HG02610 (cell line): ENCODE measurements at regions not wholly inside any gene's neighbourhood (a gene's known extent, or its start where the extent isn't known, plus 50 kb on each side); places are given as distances from the start of the nearest gene placed in this dataset.

ENCODE experiments used
- ATAC-seq: cut with Tn5 transposase; IDR thresholded peaks from one replicate; pipeline ENCODE4 v1.9.1; 2021; ENCODE audit warnings: mild to moderate bottlenecking, moderate library complexity; ENCODE audit not compliant: unreplicated experiment

DNA sequence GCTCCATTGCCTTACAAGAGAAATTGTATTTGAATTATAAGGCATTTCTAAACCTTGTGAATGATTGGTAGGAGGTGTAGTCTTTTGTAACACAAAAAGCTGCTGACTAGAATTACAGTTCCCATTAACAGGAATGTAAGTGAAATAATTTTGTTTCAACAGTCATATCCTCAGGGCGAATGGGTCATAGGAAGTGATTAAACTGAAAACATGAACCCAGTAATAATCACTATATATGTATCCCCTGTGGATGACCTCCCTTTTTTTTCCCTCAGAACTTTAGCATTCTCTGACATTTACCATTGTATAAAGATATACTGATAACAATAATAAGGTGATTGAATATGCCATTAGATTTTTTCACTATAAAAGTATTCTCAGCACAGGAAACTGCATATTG is 312.3 kb downstream of the ATP23 start:
- no peak for ATAC-seq

DNA sequence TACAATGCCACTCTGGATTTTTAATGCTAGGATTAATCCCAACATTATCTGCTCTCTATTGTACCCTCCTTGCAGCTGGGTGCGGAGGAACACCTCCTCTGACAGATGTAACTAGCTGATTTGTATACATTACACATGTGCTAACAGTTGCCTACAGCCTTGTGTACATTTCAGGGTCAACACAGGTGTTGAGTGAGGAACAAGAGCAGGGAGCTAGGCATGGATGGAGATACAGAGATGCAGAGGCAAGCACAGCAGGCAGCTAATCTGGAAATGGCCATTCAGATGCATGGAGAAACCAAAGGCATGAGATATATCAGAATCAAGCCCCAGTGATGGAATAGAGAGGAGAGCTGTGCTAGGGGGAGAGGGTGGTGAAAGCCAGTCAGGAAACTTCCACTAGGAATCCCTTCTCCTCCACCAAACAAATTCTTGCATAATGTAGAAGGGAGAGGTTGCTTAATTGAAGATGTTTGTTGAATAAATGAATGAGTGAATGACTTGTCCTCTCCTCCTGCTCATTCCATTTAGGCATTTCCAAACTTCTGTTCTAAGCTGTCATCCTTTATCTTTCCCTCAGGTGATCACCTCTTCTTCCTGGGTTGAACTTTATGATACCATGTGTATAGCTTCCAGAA is 313.2 kb downstream of the ATP23 start:
- no peak for ATAC-seq

DNA sequence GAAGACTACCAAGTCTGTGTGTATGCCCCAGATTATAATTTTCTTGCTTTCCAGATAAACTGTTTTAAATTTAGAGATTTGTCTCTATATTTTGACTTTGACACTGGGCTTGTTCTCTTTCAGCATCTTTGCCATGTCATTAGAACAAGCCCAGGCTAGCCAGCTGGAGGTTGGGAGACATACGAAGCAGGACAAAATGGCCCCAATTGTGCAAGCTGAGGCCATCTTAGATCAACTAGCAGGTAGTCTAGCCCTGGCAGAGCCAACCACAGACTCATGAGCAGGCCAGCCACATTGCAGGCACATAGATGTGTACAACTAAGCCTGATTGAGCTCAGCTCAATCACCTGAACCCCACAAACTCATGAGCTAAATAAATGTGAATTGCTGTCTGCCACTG is 321.4 kb downstream of the ATP23 start:
- ATAC-seq = no peak

DNA sequence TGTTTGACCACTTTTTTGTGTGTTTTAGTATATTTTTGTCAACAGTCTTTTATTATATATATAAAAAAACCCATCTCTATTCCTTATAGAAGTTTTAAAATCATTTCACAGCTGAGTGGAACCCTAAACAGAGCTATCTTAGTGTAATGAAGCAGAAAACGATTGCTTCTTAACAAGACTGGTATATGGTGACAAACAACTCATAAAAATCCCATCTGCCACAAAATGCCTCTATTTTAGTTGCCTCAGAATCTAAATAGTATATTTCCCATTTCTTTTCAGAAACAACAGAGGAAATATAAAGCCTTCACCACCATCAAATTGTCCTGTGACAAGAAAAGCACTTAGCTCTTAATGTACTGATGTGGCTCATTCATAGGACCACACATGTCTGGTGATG is 322.4 kb downstream of the ATP23 start:
- ATAC-seq = no peak

DNA sequence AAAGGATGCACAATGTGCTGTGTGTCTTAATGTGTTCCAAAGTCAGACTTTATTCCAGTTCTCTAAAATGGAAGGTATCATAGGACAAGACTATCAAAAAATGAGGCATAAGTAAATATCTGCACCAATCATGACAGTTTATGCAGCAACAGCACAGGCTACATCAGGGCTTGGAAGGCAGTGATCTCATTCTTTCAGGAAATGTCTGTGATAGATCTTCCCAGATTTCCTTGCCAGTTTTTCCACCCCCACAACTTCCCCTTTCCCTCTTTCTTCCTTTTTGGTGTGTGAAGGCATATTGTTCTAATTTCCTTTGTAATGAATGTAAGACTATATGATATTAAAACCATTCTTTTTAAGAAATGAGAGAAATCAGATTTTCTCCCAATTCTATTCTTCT is 326.7 kb downstream of the ATP23 start:
- no peak for ATAC-seq

DNA sequence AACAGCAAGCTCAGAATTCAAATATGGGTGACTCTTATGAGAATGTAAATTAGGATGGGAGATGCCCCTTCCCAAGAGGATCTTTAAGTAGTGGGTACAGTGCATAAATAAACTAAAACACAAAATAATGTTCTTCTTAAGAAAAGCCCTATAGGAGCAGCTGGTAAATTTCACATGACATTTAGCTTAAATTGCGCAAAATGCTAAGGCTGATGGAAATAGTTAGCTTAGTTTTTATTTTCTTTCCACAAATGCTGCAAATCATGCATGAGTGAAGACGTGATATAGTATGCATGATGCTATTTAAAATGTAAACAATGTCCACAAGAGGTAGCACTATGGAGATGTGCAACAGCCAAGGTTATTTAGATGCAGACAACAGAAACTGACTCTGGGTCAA is 328.1 kb downstream of the ATP23 start:
- no peak for ATAC-seq

DNA sequence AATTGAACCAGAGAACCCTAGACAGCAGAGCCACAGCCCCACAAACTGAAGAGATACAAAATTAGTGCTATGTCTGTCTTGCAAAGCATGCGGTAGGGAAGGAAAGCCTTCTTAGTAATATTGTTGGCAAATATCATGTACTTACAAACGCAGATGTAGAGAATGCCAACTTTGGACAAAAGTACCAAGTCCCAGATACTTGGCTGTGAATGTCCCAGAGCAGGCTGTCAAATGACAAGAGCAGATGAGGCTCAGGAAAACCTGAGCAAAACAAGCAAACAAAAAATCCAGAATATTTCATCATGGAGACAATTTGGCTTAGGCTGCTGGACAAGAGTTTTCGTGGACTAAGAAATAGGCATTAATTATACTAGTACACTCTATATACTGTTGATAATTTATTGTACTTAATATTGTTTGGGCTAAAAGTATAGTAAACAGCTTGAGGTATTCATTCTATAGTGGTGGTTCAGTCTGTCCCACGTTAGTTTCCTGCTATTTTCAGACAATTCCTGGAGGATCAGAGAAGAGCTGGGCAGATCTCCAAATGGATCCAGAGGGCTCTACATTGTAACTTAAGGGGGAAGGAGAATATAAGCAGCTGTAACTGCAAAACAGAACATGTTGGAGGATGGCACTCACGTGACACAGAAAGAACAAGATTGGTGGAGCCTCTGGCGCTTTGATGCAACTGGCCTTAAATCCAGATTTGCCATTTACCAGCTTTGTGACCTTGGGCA is 329.8 kb downstream of the ATP23 start:
- no peak for ATAC-seq

DNA sequence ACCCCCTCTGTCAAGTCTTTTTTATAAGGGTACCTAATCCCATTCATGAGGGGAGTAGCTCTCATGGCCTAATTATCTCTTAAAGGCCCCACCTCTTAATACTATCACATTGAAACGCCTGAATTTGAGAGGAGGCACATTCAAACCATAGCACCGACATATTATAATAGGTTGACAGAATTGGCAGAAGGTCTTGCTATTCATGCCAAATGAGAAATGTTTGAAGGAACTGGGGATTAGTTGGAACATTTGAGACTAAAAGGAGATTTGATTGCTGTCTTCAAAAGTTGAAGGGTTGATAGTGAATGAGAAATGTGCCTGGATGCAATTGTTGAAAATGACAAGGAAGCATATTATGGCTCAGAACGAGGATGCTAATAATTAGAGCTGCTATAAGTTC is 331.1 kb downstream of the ATP23 start:
- ATAC-seq = no peak

DNA sequence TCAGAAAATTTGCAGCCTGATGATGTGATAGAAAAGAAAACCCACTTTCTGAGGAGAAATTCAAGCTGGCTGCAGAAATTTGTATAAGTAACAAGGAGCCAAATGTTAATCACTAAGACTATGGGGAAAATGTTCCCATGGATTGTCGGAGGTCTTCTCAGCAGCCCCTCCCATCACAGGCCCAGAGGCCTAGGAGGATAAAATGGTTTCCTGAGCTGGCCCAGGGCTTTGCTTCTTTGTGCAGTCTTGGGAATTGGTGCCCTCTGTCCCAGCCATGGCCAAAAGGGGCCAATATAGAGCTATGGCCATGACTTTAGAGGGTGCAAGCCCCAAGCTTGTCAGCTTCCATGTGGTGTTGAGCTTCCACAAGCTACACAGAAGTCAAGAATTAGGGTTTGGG is 335.9 kb downstream of the ATP23 start:
- no peak for ATAC-seq

DNA sequence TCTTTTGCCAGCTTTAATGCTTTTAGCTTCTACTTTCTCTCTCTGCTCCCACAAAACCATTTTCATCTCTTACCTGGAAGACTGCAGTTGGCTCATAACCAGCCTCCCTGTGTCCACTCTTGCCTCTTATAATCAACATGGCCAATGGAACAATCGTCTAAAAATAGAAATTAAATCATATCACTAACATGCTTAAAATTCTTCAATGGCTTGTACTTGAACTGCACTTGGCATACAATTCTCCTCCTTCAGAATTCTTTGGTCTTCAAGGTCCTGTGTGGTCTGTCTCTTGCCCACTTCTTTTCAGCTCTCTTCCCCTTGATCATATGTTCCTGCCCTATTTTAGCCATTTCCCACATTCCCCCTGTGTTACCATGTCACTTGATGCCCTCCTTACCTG is 342.2 kb downstream of the ATP23 start:
- no peak for ATAC-seq

DNA sequence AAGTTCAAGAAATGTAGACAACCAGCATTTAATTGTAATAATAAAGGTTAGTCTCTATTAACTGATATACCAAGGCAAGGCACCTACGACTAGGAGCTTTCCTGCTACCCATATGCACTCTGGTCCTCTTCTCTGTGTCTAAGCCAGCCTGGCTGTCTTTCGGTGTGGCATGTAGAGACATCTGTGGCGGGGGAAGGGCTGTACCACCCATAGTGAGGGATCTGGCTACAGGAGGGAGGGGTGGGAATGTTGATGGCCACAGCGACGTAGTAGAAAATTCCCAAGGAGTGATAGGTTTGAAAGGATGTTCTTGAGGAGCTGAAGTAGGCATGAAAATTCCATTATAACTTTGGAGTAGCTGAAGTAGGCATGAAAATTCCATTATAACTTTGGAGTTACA is 344.2 kb downstream of the ATP23 start:
- ATAC-seq = no peak

DNA sequence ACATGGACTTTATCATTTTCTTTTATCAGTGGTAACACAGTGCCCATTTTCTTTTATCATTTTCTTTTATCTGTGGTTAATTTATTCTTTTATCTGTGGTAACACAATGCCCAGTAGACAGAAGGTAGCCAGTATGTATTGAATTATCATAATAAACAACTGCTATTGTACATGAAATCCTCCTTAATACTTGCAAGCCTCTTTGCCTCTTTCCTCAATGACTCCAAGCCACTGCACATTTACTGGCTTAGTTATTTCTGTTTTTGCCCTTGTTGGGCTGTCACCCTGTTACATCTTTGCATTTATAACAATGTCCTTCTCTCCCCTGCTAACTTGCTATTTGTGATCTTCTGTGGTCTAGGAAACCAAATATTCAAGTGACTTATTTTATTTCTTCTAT is 345.0 kb downstream of the ATP23 start:
- no peak for ATAC-seq

DNA sequence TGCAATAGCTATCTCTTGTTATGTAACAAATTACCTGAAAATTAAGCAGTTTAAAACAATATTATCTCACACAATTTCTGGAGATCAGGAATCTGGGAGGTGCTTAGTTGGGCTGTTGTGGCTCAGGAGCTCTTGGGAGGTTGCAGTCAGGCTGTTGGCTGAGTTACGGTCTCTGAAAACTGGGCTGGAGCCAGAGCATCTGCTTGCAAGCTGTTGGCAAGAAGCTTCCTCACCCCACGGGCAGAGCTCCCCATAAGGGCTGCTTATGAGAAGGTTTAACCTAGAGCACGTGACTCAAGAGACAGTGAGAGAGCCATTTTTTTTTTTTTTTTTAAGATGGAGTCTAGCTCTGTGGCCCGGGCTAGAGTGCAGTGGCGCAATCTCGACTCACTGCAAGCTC is 346.8 kb downstream of the ATP23 start:
- ATAC-seq = no peak

DNA sequence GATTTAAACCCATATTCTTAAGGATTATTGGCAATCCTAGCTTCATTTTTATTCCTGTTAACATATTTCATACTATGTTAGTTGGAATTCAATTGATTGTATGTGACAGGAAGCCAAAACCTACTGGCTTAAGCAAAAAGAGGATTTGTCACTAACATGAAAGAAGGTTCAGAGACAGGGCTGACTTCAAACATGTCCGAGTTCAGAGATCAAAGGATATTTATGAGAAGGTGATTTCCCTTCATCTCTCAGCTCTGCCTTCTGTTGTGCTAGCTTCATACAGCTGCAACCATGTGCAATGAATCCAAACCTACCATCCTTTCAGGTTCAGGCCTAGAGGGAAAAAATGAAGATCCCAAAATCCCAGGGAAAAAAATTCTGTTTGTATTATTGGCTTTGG is 349.7 kb downstream of the ATP23 start:
- peak; percentile 94 for ATAC-seq

DNA sequence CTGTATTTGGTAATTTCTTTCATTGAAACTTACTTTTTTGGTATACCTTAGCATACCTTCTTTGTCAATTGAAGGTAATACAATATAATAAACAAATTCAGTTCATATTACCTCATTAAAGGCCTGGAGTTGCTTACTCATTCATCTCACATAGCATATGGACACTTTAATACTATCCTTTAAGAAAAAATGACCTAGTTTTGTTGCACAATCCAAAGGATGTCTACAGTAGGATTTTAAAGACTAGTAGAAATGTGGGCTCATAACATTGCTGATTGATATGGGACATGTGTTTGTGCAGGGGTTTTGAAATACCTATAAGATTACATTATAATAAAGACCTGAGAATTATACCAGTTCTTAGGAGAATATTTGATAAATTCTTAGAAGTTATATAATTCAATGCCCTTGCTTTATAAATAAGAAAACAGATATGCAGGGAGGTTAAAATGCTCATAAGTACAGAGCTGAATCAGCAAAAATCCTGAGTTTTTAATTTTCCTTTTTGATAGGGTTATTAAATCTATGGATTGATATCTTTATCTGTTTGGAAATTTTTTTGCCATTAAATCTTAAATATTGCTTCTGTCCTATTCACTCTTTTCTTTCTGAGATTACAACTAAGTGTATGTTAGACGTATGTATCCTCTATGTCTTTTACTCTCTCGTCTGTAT is 352.1 kb downstream of the ATP23 start:
- ATAC-seq = no peak

DNA sequence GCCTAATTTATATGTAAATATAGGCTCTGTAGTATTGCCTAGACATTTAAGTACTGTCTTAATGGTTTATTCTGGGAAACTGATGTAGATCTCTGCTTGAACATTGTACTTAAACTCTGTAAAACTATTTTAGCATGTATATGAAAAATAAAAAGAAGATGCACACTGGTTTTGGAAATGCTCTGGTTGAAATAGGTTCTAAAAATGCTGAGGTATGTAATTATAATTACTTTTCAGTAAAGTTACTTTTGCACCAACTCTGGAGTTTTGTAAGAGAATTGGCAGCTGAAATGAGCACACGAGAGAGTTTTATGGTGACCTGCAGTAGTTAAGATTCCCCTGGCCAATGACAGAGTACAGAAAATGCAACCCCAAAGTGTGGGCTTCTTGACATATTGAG is 353.9 kb downstream of the ATP23 start:
- no peak for ATAC-seq

DNA sequence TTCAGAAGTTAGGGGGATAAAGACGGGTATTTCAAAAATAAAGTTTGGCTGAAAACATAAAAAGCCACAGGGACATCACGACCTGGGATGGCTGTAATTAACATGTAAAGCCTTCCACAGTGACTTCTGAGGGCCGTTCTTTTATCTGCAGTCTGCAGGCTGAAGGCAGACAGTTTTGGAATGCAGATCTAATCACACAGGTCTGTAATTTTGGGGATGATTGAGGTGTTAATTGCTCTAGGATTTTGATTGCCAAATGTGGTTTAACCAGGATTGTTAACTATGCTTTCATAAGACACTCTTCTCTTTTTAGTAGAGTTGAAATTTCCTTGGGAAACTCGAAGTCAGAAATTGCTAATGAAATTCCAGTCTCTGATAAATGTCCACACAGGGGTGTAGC is 355.5 kb downstream of the ATP23 start:
- no peak for ATAC-seq

DNA sequence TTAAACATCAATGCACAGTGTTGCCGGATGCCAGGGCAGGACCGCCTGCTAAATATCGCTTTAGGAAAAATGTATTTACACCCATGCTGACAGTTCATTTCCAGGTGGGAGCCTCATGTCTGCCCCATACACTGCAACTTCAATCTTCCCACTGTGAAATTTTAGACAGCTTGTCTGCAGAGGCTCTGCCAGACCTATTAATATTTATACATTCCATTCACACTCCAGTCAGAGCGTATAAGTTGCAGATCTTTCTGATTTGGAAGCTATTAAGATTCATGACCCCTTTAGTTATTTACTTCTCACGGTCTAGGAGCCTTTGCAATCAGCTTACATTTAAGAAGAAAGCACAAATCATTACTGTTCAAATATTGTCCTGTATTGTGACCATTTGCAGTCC is 357.4 kb downstream of the ATP23 start:
- no peak for ATAC-seq

DNA sequence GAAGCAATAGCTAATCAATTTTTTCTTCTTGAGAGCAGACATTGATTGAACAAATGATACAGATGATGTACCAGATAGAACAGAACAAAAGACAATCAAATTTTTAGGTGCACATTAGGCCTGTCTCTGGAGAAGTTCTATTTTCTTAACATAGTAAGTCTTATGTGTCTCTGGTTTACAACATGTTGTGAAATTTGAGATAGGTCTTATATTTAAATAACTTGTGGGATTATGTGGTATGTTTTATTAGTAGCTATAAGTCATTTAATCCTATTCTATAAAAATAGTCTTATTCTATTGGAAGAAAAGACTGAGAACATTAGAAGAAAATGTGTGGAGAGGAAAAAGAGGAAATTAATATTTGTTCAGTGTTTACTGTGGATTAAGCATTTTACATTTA is 358.0 kb downstream of the ATP23 start:
- no peak for ATAC-seq

DNA sequence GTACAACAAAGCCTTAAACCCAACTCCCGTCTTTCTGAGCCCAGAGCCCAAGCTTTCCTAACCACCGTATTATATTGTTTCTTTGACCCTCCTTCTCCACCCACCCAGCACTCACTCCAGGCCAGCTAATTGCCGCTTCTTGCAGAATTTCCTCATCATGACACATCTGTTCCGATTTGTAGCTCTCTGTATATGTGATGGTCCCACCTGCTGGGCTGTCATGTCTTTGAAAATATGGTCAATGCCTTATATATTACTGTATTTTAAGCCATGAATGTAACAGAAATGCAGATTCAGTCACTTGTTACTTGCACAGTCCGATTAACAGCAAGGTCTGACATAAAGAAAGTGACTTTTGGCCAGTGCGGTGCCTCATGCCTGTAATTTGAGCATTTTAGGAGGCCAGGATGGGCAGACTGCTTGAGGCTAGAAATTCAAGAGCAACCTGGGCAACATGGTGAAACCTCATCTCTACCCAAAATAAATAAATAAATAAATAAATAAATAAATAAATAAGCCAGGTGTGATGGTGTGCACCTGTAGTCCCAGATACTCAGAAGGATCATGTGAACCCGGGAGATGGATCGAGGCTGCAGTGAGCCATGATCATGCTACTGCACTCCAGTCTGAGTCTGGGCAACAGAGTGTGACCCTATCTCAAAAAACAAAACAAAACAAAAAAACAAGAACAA is 359.8 kb downstream of the ATP23 start:
- no peak for ATAC-seq

DNA sequence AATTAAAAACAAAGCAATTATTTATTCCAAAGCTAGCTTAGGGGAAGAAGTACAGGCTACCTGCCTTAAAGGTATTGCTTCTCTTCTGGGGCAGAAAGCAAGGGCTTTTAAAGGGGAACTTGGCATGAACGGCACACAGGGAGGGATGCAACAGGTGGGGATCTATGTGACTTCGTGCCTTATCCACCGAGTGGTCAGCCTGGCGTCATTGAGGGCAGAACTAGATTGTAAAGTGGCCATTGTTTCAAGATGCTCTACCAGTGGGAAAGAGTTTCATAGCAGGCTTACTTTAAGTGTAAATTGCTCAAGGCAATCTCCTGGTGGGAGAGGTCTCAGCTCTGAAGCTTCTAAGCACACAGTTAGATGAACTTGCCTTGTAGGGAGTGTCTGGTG is 360.4 kb downstream of the ATP23 start:
- ATAC-seq = no peak

DNA sequence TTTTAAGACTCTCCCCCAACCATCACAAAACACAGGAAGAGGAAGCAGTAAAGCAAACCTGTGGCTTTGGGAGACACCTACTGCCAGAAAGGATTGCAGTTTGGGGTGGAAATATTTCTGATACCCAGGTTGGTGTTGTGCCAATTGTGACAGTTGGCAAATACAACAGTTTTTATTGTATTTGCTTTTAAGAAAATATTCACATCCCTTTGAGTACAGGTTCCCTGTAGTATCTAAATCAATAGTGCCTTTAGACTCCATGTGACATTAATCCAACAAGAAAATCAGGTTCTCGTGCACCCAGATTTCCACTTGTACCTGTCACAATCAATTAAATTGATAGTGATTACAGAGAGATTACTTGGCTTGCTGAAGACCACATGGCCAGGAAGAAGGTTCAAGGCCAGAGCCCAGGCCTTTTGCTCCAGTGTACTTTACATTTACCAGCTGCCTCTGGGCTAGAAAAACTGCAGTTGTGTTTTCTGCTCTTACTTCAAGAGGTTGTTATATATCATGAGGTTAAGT is 361.2 kb downstream of the ATP23 start:
- no peak for ATAC-seq
